GM23338 (cell line): ENCODE measurements at regions not wholly inside any gene's neighbourhood (a gene's known extent, or its start where the extent isn't known, plus 50 kb on each side); places are given as distances from the start of the nearest gene placed in this dataset.

Experiments
- ATAC-seq: fragments of 200-7000 bp; cut with Tn5 transposase; 3 replicates; pipeline ENCODE4 v1.9.1; 2020
- DNase-seq: peaks from one replicate; pipeline ENCODE4 v3.0.0-alpha.2; 2015; ENCODE audit warnings: low spot score
- H2AFZ ChIP-seq: fragments of 200-600 bp; sonication (generic); 2 replicates; pipeline ENCODE4 v1.8.0; 2016; ENCODE audit warnings: antibody characterized with exemption, mild to moderate bottlenecking, moderate library complexity
- H3F3A ChIP-seq: fragments of 200-600 bp; sonication (generic); replicated peaks from 2 replicates; pipeline ENCODE4 v1.8.0; 2017; ENCODE audit warnings: antibody characterized with exemption, mixed run types, low read depth
- H3K27ac ChIP-seq: fragments of 200-600 bp; sonication (generic); 2 replicates; pipeline ENCODE4 v1.6.1; 2016; ENCODE audit warnings: low read depth
- H3K27me3 ChIP-seq: fragments of 200-600 bp; sonication (generic); 2 replicates; pipeline ENCODE4 v1.8.0; 2016; ENCODE audit warnings: mild to moderate bottlenecking, mixed run types, moderate library complexity; ENCODE audit not compliant: insufficient read depth
- H3K36me3 ChIP-seq: fragments of 200-600 bp; sonication (generic); 2 replicates; pipeline ENCODE4 v1.8.0; 2016; ENCODE audit warnings: mild to moderate bottlenecking; ENCODE audit not compliant: insufficient read depth
- H3K4me1 ChIP-seq: fragments of 200-600 bp; sonication (generic); 2 replicates; pipeline ENCODE4 v1.8.0; 2016; ENCODE audit warnings: mild to moderate bottlenecking, moderate library complexity; ENCODE audit not compliant: insufficient read depth
- H3K4me2 ChIP-seq: fragments of 200-600 bp; sonication (generic); 2 replicates; pipeline ENCODE4 v1.7.1; 2017; ENCODE audit warnings: mixed run types
- H3K4me3 ChIP-seq: fragments of 200-600 bp; sonication (generic); 2 replicates; pipeline ENCODE4 v1.6.1; 2016; ENCODE audit warnings: mixed run types
- H3K79me2 ChIP-seq: fragments of 200-600 bp; sonication (generic); replicated peaks from 2 replicates; pipeline ENCODE4 v1.8.0; 2017; ENCODE audit warnings: mild to moderate bottlenecking; ENCODE audit not compliant: insufficient read depth
- H3K9me2 ChIP-seq: fragments of 200-600 bp; sonication (generic); 2 replicates; pipeline ENCODE4 v1.8.0; 2017; ENCODE audit not compliant: insufficient read depth
- H4K20me1 ChIP-seq: fragments of 200-600 bp; sonication (generic); replicated peaks from 2 replicates; pipeline ENCODE4 v1.8.0; 2017; ENCODE audit warnings: mild to moderate bottlenecking; ENCODE audit not compliant: insufficient read depth
- H3K27ac Mint-ChIP-seq: 2 replicates; pipeline ENCODE4 v1.8.0; 2020; ENCODE audit warnings: inconsistent platforms, mild to moderate bottlenecking, moderate library complexity, mixed read lengths
- H3K27me3 Mint-ChIP-seq: 3 replicates; pipeline ENCODE4 v1.8.0; 2022; ENCODE audit warnings: low read depth, mild to moderate bottlenecking, moderate library complexity, mixed read lengths, inconsistent platforms; ENCODE audit not compliant: insufficient read depth, poor library complexity
- H3K36me3 Mint-ChIP-seq: 3 replicates; pipeline ENCODE4 v1.8.0; 2021; ENCODE audit warnings: low read depth, mild to moderate bottlenecking, inconsistent platforms, moderate library complexity, mixed read lengths
- H3K4me1 Mint-ChIP-seq: 3 replicates; pipeline ENCODE4 v1.8.0; 2020; ENCODE audit warnings: mild to moderate bottlenecking, inconsistent platforms, mixed read lengths
- H3K4me3 Mint-ChIP-seq: 3 replicates; pipeline ENCODE4 v1.8.0; 2021; ENCODE audit warnings: moderate library complexity, mild to moderate bottlenecking, inconsistent platforms, mixed read lengths
- H3K9me3 Mint-ChIP-seq: 3 replicates; pipeline ENCODE4 v1.8.0; 2020; ENCODE audit warnings: moderate library complexity, mild to moderate bottlenecking, inconsistent platforms, mixed read lengths
- CREB1 ChIP-seq: fragments of 250-450 bp; sonication (Bioruptor Pico); IDR thresholded peaks from 2 replicates; pipeline ENCODE4 v1.5.0; 2020; ENCODE audit warnings: low read depth, mild to moderate bottlenecking, moderate library complexity
- CTCF ChIP-seq, 2 experiments: fragments of 200-600 bp in 1 of 2; sonication (generic) in 1 of 2; conservative IDR thresholded peaks; 2 replicates each; pipeline versions ENCODE4 v1.5.1 to v1.6.1; 2016 to 2017; ENCODE audit warnings: antibody characterized with exemption in 2 of 2, low read depth in 2 of 2, mild to moderate bottlenecking in 2 of 2, moderate library complexity in 1 of 2
- EZH2 ChIP-seq: fragments of 200-600 bp; sonication (generic); IDR thresholded peaks from one replicate; pipeline ENCODE4 v1.8.0; 2017; ENCODE audit warnings: antibody characterized with exemption, mild to moderate bottlenecking, low read depth; ENCODE audit not compliant: unreplicated experiment
- EZH2phosphoT487 ChIP-seq: fragments of 200-600 bp; sonication (generic); IDR thresholded peaks from one replicate; pipeline ENCODE4 v1.8.1; 2018; ENCODE audit warnings: antibody characterized with exemption; ENCODE audit not compliant: unreplicated experiment
- JUNB ChIP-seq: IDR thresholded peaks from one replicate; pipeline ENCODE4 v1.6.1; 2016; ENCODE audit warnings: antibody characterized with exemption; ENCODE audit not compliant: unreplicated experiment
- NANOG ChIP-seq: IDR thresholded peaks from 2 replicates; pipeline ENCODE4 v1.6.1; 2016; ENCODE audit warnings: antibody characterized with exemption, borderline replicate concordance
- POLR2AphosphoS5 ChIP-seq: IDR thresholded peaks from 2 replicates; pipeline ENCODE4 v1.6.1; 2016; ENCODE audit warnings: antibody characterized with exemption, low read depth
- REST ChIP-seq: IDR thresholded peaks from one replicate; pipeline ENCODE4 v1.6.1; 2018; ENCODE audit warnings: antibody characterized with exemption; ENCODE audit not compliant: unreplicated experiment
- STAT1 ChIP-seq: IDR thresholded peaks from one replicate; pipeline ENCODE4 v1.6.1; 2016; ENCODE audit warnings: antibody characterized with exemption; ENCODE audit not compliant: unreplicated experiment
- ZNF114 ChIP-seq: fragments of 250-450 bp; sonication (Bioruptor Pico); IDR thresholded peaks from 2 replicates; pipeline ENCODE4 v1.5.0; 2020; ENCODE audit warnings: mild to moderate bottlenecking, moderate library complexity
- ZNF331 ChIP-seq: fragments of 250-450 bp; sonication (Bioruptor Pico); IDR thresholded peaks from 2 replicates; pipeline ENCODE4 v1.5.0; 2020; ENCODE audit warnings: low read depth, mild to moderate bottlenecking, moderate library complexity
- ZNF462 ChIP-seq: fragments of 250-450 bp; sonication (Bioruptor Pico); IDR thresholded peaks from 2 replicates; pipeline ENCODE4 v1.5.0; 2020; ENCODE audit warnings: mild to moderate bottlenecking, moderate library complexity

- H3K36me3 ChIP-seq: no peaks in the 10 kb centered on the region
- H3K4me3 Mint-ChIP-seq: no peak overlapping the region
- no peak overlapping the region for H3K27ac ChIP-seq
- H3K4me1 ChIP-seq: no peaks in the 10 kb centered on the region
- ATAC-seq (no peak), DNase-seq (no peak)
- no peak overlapping the region for H3K27ac Mint-ChIP-seq
- no peak for TF ChIP-seq EZH2
- TF ChIP-seq CREB1 (CRISPR knock-in tag): no peak
- no peak for TF ChIP-seq EZH2phosphoT487
- no peak for TF ChIP-seq JUNB
- TF ChIP-seq NANOG: no peak
- TF ChIP-seq ZNF114 (CRISPR knock-in tag): no peak
- H4K20me1 ChIP-seq: no peaks in the 10 kb centered on the region
- H3K9me3 Mint-ChIP-seq: peaks cover 14% of the 10 kb centered on the region
- H3K4me1 Mint-ChIP-seq: no peaks in the 10 kb centered on the region; the same call in 1 of the 3 replicates
- H3K4me3 ChIP-seq: no peak overlapping the region
- peaks cover 3% of the 10 kb centered on the region for H3K27me3 Mint-ChIP-seq
- peaks cover 16% of the 10 kb centered on the region for H3K36me3 Mint-ChIP-seq
- no peak overlapping the region for H2AFZ ChIP-seq
- H3K9me2 ChIP-seq: no peaks in the 10 kb centered on the region; the same call in 1 of the 2 replicates
- no peaks in the 10 kb centered on the region for H3K79me2 ChIP-seq
- no peak overlapping the region for H3K4me2 ChIP-seq
- H3F3A ChIP-seq: no peaks in the 10 kb centered on the region
- H3K27me3 ChIP-seq: no peaks in the 10 kb centered on the region
Measured at GRCh38 chr2:236814593-236814992, 245.0 kb downstream of the ACKR3 start.

GRCh38 chr2:236815746-236816145 is 246.1 kb downstream of the ACKR3 start:
- no peaks in the 10 kb centered on the region for H3K79me2 ChIP-seq
- no peak overlapping the region for H3K27ac Mint-ChIP-seq
- TF ChIP-seq EZH2phosphoT487 (no peak), ZNF462 (CRISPR knock-in tag) (no peak), POLR2AphosphoS5 (no peak), ZNF331 (CRISPR knock-in tag) (no peak), CTCF (conservative IDR thresholded peaks at IDR 0.05; ENCODE audit: low read depth in 2 of 2) (no peak), REST (no peak), STAT1 (no peak)

More at GRCh38 chr2:236815746-236816145, 246.1 kb downstream of the ACKR3 start:
- DNase-seq (no peak), ATAC-seq (no peak)
- Mint-ChIP-seq H3K4me1 (no peaks in the 10 kb centered on the region; the same call in 1 of the 3 replicates), H3K4me3 (no peak overlapping the region), H3K36me3 (peaks cover 6% of the 10 kb centered on the region), H3K27me3 (peaks cover 3% of the 10 kb centered on the region), H3K9me3 (peaks cover 3% of the 10 kb centered on the region)
- no peak overlapping the region for H3K27ac ChIP-seq
- H3K9me2 ChIP-seq: no peaks in the 10 kb centered on the region; the same call in 1 of the 2 replicates
- no peaks in the 10 kb centered on the region for H4K20me1 ChIP-seq
- H3F3A ChIP-seq: no peaks in the 10 kb centered on the region
- no peaks in the 10 kb centered on the region for H3K27me3 ChIP-seq
- H2AFZ ChIP-seq: no peak overlapping the region
- no peaks in the 10 kb centered on the region for H3K36me3 ChIP-seq
- no peak overlapping the region for H3K4me3 ChIP-seq
- no peaks in the 10 kb centered on the region for H3K4me1 ChIP-seq
- H3K4me2 ChIP-seq: no peak overlapping the region
